IgD-negative memory B cell (primary cell): ENCODE measurements at regions not wholly inside any gene's neighbourhood (a gene's known extent, or its start where the extent isn't known, plus 50 kb on each side); places are given as distances from the start of the nearest gene placed in this dataset.

Source experiments
- H3K27ac Mint-ChIP-seq, 3 donors: one replicate each; pipeline ENCODE4 v1.8.0; 2020 to 2022; ENCODE audit warnings: mild to moderate bottlenecking in 3 of 3, mixed read lengths in 3 of 3, moderate library complexity in 1 of 3
- H3K27me3 Mint-ChIP-seq: one replicate; pipeline ENCODE4 v1.8.0; 2021; ENCODE audit warnings: mixed read lengths
- H3K36me3 Mint-ChIP-seq: one replicate; pipeline ENCODE4 v1.8.0; 2020; ENCODE audit warnings: mild to moderate bottlenecking, mixed read lengths
- H3K4me1 Mint-ChIP-seq, 3 donors: one replicate each; pipeline ENCODE4 v1.8.0; 2020 to 2022; ENCODE audit warnings: mixed read lengths in 3 of 3, mild to moderate bottlenecking in 1 of 3
- H3K4me3 Mint-ChIP-seq, 4 donors: one replicate each; pipeline ENCODE4 v1.8.0; 2020 to 2022; ENCODE audit warnings: mild to moderate bottlenecking in 4 of 4, mixed read lengths in 4 of 4, moderate library complexity in 3 of 4
- H3K9me3 Mint-ChIP-seq, 3 donors: one replicate each; pipeline ENCODE4 v1.8.0; 2020 to 2021; ENCODE audit warnings: mixed read lengths in 3 of 3, mild to moderate bottlenecking in 1 of 3

DNA sequence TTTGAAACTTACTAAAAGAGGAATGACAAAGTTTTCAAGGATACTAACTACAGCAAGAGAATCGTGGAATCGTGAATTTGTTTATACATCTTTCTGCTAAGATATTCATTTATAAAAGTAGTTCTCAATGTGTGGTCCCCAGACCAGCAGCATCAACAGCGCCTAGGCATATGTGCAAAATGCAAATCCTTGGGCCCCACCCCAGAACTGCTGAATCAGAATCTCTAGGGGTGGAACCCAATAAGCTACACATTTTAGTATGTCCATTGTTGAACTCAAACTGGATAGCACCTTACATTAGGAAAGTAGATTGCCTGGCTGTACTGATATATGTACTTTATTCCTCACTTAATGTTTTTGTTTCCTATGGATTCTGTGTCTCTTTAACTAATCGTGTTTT is 346.0 kb downstream of the MFSD1 start:
- H3K4me1 Mint-ChIP-seq, result peaks cover 0 to 1% (median 1%) of the 10 kb centered on the region in 3 donors
- H3K27ac Mint-ChIP-seq, result no peak overlapping the region
- H3K27me3 Mint-ChIP-seq, result peaks cover 1% of the 10 kb centered on the region
- peaks cover 2% of the 10 kb centered on the region for H3K36me3 Mint-ChIP-seq
- no peaks in the 10 kb centered on the region for H3K9me3 Mint-ChIP-seq
- H3K4me3 Mint-ChIP-seq, result no peak overlapping the region

DNA sequence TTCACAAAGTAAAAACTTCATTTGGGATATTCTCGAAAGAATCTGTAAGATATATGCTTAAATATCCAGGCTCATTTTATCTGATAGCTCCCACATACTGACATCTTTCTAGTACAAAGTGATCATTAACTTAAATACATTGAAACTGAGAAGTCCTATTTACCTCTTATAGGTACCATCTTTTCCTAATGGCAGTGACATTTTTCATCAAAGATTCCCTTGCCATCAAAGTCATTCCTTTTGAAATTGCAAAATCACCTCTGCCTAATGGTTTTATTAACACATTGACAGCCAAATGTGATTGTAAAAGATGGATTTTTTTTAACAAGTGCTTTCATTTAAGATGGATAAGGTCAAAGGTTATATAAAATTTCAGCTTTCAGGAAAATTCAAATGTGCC is 346.6 kb downstream of the MFSD1 start:
- Mint-ChIP-seq H3K9me3 (no peaks in the 10 kb centered on the region), H3K4me3 (no peak overlapping the region), H3K4me1 (peaks cover 0 to 1% (median 1%) of the 10 kb centered on the region in 3 donors), H3K36me3 (peaks cover 2% of the 10 kb centered on the region), H3K27me3 (no peaks in the 10 kb centered on the region), H3K27ac (no peak overlapping the region)

GRCh38 chr3:159149131-159149530 is 347.3 kb downstream of the MFSD1 start:
- Mint-ChIP-seq H3K9me3 (no peaks in the 10 kb centered on the region), H3K27me3 (no peaks in the 10 kb centered on the region), H3K27ac (no peak overlapping the region), H3K4me1 (peaks cover 0 to 1% (median 1%) of the 10 kb centered on the region in 3 donors), H3K36me3 (peaks cover 2% of the 10 kb centered on the region), H3K4me3 (no peak overlapping the region)

- Mint-ChIP-seq H3K4me3 (no peak overlapping the region), H3K36me3 (peaks cover 2% of the 10 kb centered on the region), H3K27me3 (no peaks in the 10 kb centered on the region), H3K4me1 (peaks cover 0 to 1% (median 1%) of the 10 kb centered on the region in 3 donors), H3K27ac (no peak overlapping the region), H3K9me3 (no peaks in the 10 kb centered on the region)
Observed at GRCh38 chr3:159149633-159150032, 347.8 kb downstream of the MFSD1 start.

DNA sequence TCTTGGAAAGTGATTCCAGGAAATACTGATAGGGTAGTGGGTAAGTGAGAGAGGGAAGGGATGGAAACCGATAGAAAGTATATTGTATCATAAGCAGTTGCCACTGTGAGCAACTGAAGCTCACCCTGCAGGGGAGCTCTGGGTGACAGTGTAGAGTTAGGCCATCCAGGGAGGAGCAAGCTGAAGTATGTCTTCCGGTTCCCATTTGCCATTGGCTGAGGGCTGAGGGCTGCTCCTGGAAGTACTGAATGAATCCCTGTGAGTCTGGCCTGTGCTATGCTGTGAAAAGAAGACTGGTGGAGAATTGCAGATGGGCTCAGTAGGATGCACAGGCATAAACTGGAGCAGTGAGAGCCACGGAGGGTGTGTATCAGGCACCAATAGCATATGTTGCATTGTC is 348.3 kb downstream of the MFSD1 start:
- no peaks in the 10 kb centered on the region for H3K27me3 Mint-ChIP-seq
- H3K4me1 Mint-ChIP-seq, result peaks cover 0 to 1% (median 1%) of the 10 kb centered on the region in 3 donors
- H3K9me3 Mint-ChIP-seq, result no peaks in the 10 kb centered on the region
- H3K27ac Mint-ChIP-seq, result no peak overlapping the region
- peaks cover 2% of the 10 kb centered on the region for H3K36me3 Mint-ChIP-seq
- H3K4me3 Mint-ChIP-seq, result no peak overlapping the region

- H3K36me3 Mint-ChIP-seq, result peaks cover 2% of the 10 kb centered on the region
- no peak overlapping the region for H3K27ac Mint-ChIP-seq
- no peak overlapping the region for H3K4me3 Mint-ChIP-seq
- no peaks in the 10 kb centered on the region for H3K9me3 Mint-ChIP-seq
- H3K4me1 Mint-ChIP-seq, result peaks cover 0 to 1% (median 1%) of the 10 kb centered on the region in 3 donors
- H3K27me3 Mint-ChIP-seq, result no peaks in the 10 kb centered on the region
Observed at GRCh38 chr3:159151130-159151529, 349.3 kb downstream of the MFSD1 start.

GRCh38 chr3:159157275-159157674 is 355.4 kb downstream of the MFSD1 start:
- H3K36me3 Mint-ChIP-seq, result no peaks in the 10 kb centered on the region
- no peaks in the 10 kb centered on the region for H3K9me3 Mint-ChIP-seq
- no peak overlapping the region for H3K4me3 Mint-ChIP-seq
- no peaks in the 10 kb centered on the region for H3K4me1 Mint-ChIP-seq
- H3K27ac Mint-ChIP-seq, result no peak overlapping the region
- no peaks in the 10 kb centered on the region for H3K27me3 Mint-ChIP-seq

- H3K4me1 Mint-ChIP-seq, result no peaks in the 10 kb centered on the region
- no peaks in the 10 kb centered on the region for H3K27me3 Mint-ChIP-seq
- no peaks in the 10 kb centered on the region for H3K36me3 Mint-ChIP-seq
Observed at GRCh38 chr3:159158213-159158612, 356.4 kb downstream of the MFSD1 start.

DNA sequence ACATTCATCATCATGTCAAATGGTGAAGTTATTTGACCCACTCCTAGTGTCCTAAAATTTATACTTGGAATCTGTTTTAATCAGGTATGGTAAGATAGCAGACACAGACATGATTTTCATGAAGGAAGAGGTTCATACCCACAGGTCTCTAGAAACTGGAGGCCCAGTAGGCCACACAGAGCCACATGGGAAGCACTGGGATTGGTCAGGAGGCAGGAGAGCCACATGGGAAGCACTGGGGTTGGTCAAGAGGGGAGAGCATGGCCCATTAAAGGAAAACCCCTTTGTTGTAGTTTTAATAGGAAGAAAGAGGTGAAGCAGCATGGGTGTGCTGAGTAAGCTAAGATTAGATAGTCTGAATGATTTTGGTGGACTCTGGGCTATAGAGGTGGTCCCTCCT is 356.9 kb downstream of the MFSD1 start:
- Mint-ChIP-seq H3K9me3 (peaks cover 0 to 1% (median 0%) of the 10 kb centered on the region in 3 donors), H3K27me3 (no peaks in the 10 kb centered on the region), H3K36me3 (no peaks in the 10 kb centered on the region), H3K4me1 (no peaks in the 10 kb centered on the region), H3K4me3 (no peak overlapping the region), H3K27ac (peak overlapping the region in 1 of 3 donors; percentile 6)

More at GRCh38 chr3:159158213-159158612, 356.4 kb downstream of the MFSD1 start:
- Mint-ChIP-seq H3K4me3 (no peak overlapping the region), H3K27ac (no peak overlapping the region), H3K9me3 (peaks cover 0 to 1% (median 0%) of the 10 kb centered on the region in 3 donors)

DNA sequence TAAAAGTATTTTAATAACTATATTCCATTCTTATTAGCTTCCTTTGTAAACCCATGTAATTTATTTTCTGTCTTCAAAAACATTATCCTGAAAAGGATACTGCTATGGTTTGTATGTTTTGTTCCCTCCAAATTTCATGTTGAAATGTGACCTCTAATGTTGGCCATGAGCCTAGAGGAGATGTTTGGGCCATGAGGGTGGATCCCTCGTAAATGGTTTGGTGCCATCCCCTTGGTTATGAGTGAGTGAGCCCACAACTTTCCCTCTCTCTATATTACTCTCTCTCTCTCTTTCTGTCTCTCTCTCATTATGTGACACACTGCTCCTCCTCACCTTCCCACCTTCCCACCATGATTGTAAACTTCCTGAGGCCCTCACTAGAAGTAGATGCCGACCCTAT is 357.7 kb downstream of the MFSD1 start:
- peak overlapping the region in 1 of 3 donors; percentile 45 for H3K27ac Mint-ChIP-seq

DNA sequence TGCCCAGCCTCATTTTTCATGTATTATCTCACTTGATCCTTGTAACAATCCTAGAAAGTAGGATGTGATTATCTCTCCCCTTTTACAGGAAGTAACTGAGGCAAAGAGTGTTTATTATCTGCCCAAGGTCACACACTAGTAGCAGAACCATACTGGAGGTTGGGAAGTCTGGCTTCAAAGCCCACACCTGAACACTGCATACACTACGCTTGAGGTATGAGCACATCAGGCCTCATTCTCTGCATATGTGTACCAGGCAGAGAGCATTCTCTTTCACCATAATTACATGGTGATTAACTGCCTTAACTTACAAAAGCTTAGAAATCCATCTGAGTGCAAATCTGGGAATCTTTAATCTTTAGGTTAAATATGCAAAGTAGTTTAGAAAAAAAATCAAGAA is 361.8 kb downstream of the MFSD1 start:
- H3K27ac Mint-ChIP-seq, result no peak overlapping the region
- H3K4me3 Mint-ChIP-seq, result no peak overlapping the region
- H3K36me3 Mint-ChIP-seq, result no peaks in the 10 kb centered on the region
- H3K4me1 Mint-ChIP-seq, result peaks cover 0 to 2% (median 0%) of the 10 kb centered on the region in 3 donors
- H3K9me3 Mint-ChIP-seq, result peaks cover 0 to 1% (median 0%) of the 10 kb centered on the region in 3 donors
- no peaks in the 10 kb centered on the region for H3K27me3 Mint-ChIP-seq

More for the DNA sequence above, 357.7 kb downstream of the MFSD1 start:
- no peaks in the 10 kb centered on the region for H3K36me3 Mint-ChIP-seq
- no peaks in the 10 kb centered on the region for H3K4me1 Mint-ChIP-seq
- no peaks in the 10 kb centered on the region for H3K27me3 Mint-ChIP-seq
- H3K9me3 Mint-ChIP-seq, result peaks cover 0 to 1% (median 0%) of the 10 kb centered on the region in 3 donors
- no peak overlapping the region for H3K4me3 Mint-ChIP-seq

DNA sequence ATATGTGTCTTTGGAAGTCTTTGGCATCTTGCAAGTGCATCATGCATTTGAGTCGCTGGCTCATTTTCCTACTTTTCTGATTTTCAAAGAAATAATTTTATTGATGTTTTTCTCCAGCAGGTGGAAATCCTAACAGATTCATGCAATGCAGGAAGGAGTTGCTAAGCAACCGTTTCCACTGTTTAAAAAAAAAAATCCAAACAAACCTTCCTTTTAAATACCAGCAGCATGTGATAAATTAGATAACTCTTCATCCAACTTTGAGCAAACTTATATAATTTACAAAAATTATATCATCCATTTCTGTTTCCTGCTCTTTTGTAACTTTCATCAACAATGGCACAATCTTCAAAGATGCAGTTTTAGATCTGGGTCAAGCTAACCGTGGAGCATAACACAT is 364.1 kb downstream of the MFSD1 start:
- H3K27ac Mint-ChIP-seq, result no peak overlapping the region
- H3K9me3 Mint-ChIP-seq, result peaks cover 0 to 1% (median 0%) of the 10 kb centered on the region in 3 donors
- peaks cover 2% of the 10 kb centered on the region for H3K27me3 Mint-ChIP-seq
- H3K36me3 Mint-ChIP-seq, result no peaks in the 10 kb centered on the region
- no peak overlapping the region for H3K4me3 Mint-ChIP-seq
- peaks cover 0 to 2% (median 0%) of the 10 kb centered on the region in 3 donors for H3K4me1 Mint-ChIP-seq

GRCh38 chr3:159166899-159167586 is 365.2 kb downstream of the MFSD1 start:
- Mint-ChIP-seq H3K9me3 (peaks cover 0 to 1% (median 0%) of the 10 kb centered on the region in 3 donors), H3K27ac (no peak overlapping the region), H3K4me3 (no peak overlapping the region), H3K27me3 (peaks cover 2% of the 10 kb centered on the region), H3K36me3 (no peaks in the 10 kb centered on the region), H3K4me1 (peaks cover 0 to 2% (median 0%) of the 10 kb centered on the region in 3 donors)

DNA sequence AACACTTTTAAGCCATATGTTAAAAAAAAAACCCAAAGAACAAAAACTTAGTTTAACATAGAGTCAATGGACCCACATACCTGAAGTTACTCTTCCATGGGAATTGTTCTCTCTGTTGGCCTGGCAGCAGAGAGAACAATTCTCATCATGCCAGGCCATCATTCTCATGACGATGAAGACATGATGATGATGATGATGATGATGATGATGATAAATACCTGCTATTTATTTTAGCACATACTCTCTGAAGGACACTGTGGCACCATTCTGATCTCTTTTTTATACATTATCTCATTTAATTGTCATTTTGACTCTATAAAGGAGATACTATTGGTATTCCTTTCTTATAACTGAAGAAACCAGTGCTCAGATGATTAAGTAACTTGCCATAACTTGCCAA is 366.9 kb downstream of the MFSD1 start:
- Mint-ChIP-seq H3K36me3 (no peaks in the 10 kb centered on the region), H3K27ac (no peak overlapping the region), H3K4me1 (peaks cover 0 to 2% (median 0%) of the 10 kb centered on the region in 3 donors), H3K9me3 (no peaks in the 10 kb centered on the region), H3K4me3 (no peak overlapping the region), H3K27me3 (peaks cover 2% of the 10 kb centered on the region)

DNA sequence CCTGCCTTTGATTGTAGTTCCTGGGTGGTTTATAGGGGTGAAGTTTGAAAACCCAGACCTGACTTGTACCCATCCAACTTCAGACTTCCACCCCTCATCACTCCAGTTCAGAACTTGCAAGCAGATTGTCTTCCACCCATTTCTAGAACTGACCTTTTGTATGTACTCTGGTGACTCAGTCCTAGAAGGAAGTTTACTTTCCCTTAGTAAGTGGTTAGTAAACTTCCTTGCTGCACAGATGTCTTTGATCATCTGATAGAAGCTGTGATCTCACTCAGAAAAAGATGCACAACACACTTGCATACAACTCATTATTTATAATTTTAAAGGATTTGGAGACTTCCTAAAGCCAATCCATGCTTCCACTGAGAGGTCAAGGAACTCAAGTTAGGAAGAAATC is 368.0 kb downstream of the MFSD1 start:
- no peaks in the 10 kb centered on the region for H3K36me3 Mint-ChIP-seq
- peaks cover 2% of the 10 kb centered on the region for H3K27me3 Mint-ChIP-seq
- H3K4me3 Mint-ChIP-seq, result no peak overlapping the region
- no peaks in the 10 kb centered on the region for H3K9me3 Mint-ChIP-seq
- H3K4me1 Mint-ChIP-seq, result peaks cover 0 to 2% (median 0%) of the 10 kb centered on the region in 3 donors
- no peak overlapping the region for H3K27ac Mint-ChIP-seq

DNA sequence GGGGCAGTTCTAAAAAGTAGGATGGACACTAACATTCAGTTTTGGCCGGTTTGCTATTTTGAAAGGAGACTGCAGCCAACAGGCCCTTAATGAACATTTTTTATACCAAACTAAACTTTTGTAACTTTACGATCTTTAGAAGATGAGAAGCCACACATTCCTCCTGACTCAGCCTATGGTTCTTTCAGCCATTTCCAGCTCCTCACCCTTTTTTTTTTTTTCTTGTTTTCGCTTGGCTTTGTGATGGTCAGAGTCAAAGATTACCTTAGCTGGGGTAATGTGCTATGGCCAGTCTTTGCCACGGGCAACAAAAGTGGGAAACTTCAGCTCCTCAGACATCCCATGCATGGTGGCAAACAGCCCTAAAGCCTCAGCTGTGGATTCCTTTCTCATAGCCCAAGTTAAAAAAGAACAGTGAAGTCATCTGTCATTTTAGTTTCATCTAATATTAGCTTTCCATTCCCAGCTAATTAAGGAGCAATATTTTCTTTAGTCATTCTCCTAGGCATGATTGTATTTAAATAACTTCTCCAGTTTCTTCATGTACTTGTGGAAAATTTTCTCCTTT is 368.7 kb downstream of the MFSD1 start:
- no peaks in the 10 kb centered on the region for H3K36me3 Mint-ChIP-seq
- H3K9me3 Mint-ChIP-seq, result no peaks in the 10 kb centered on the region
- H3K4me3 Mint-ChIP-seq, result no peak overlapping the region
- no peak overlapping the region for H3K27ac Mint-ChIP-seq
- peaks cover 5% of the 10 kb centered on the region for H3K27me3 Mint-ChIP-seq
- peaks cover 0 to 2% (median 0%) of the 10 kb centered on the region in 3 donors for H3K4me1 Mint-ChIP-seq
